ENCODE measurements at regions not wholly inside any gene's neighbourhood (a gene's known extent, or its start where the extent isn't known, plus 50 kb on each side); places are given as distances from the start of the nearest gene placed in this dataset.

GRCh38 chr3:25335356-25335755, 92.7 kb upstream of the RARB start:
- TF ChIP-seq CTCF (IDR thresholded peaks at IDR 0.05; ENCODE audit: low read length) = no peak
- TF ChIP-seq EZH2phosphoT487 (IDR thresholded peaks at IDR 0.05; ENCODE audit: low read length) = no peak
- no peak for TF ChIP-seq EZH2 (optimal IDR thresholded peaks at IDR 0.05; ENCODE audit: low read depth, low read length)
